Stimulated activated CD8-positive, alpha-beta memory T cell treated with anti-CD3 and anti-CD28 coated beads, Interleukin-7, amount 100 ng/mL, for 4 hours (primary cell): ENCODE measurements at regions not wholly inside any gene's neighbourhood (a gene's known extent, or its start where the extent isn't known, plus 50 kb on each side); places are given as distances from the start of the nearest gene placed in this dataset.

Experiments used
- DNase-seq, 2 donors: peaks; one replicate each; pipeline ENCODE4 v3.0.0-alpha.2; 2020; ENCODE audit warnings: low read depth in 2 of 2

DNA sequence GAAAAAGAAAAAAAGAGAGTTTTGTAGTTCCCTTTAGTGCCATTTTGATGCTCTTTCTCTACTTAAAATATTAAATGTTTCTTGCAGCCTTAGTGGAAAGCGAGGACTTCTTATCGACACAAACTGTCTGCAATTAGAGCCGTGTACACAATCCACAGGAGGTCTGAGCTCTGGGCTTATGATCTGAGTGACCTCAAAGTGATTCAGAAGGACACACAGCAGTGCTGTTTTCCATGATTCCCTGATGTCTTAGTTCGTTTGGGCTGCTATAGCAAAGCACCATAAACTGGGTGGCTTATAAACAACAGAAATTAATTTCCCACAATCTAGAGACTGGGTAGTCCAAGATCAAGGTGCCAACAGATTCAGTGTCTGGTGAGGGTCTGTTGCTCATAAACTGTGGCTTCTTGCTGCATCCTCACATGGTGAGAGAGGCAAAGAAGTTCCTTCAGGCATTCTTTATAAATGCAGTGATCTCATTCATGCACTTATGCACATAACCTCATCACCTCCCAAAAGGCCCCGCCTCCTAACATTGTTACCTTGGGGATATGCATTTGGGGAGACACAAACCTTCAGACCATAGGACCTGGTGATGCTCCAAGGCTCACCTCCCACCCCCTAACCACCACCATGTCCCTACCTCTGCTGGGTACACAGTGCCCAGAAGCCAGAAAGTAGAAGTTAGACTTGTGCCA is 204.5 kb upstream of the GHITM start:
- no peak for DNase-seq

DNA sequence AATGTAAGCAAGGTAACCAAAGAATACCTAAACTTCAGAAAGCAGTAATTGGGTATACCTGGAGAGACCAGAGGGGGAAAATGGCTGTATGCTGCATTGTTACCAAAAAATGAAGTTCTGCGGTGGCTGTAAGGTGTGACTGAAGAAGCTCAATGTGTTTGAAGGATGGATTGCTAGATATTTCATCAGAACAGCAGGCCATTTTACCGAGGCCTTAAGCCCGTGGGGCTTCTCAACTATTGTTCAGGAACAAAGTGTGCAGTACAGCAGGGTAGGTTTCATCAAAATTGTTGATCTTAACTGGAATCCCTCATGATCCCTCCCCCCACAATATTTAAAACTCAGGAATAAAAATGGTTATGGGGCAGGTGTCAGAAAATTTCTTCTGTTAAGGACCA is 204.0 kb upstream of the GHITM start:
- DNase-seq = no peak

DNA sequence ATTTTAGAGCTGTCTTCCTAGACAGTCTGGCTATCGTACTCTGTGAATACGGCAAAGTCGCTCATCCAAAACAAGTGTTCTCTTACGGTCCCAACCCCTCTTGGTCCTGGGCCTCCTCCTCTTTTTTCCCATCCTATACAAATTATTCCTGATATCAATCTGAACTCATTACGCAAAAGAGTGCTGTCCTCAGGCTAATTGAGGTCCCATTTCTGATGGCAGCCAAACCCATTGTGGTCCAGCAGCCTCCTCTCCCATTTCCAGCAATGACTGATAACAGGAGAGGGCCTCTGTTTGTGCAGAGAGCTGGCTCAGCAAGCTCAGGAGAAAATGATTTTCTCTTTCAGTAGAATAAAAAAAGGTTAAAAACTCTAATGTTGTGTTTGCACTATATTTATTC is 203.4 kb upstream of the GHITM start:
- no peak for DNase-seq

DNA sequence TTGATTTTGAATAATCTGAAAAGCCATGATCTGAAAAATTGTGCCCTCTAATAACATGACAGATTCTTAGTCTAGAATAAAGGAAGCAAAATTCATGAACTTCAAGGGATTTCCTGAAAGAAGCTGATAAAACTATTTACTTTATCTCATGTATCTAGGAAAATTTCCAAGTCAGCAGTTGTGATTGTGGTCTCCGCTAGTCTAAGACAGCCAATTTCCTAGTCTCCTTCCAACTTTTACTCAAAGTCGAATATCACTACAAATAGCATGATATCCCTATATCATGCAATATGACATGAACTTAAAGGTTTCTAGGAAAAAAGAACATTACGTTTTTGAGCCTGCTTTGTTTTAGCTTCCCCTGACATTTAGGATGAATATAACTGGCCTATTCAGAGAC is 202.1 kb upstream of the GHITM start:
- no peak for DNase-seq

DNA sequence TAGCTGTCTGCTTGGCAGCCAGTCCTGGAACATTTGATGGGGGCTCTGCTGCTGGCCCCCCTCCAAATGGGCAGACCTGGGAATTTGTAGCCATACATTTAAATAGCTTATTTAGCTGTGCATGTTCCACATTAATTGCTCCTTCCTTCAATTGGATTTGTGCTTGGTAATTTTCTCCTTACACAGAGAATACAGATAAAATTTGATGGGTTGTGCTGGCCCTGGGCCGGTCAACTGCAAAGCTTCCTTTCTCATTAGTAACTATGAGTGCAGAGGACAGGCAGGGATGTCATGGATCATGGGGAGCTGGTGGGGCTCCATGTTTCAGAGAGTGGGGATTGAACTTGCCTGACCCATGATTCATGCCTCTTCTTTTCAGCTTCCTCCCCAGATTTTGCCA is 201.5 kb upstream of the GHITM start:
- DNase-seq = no peak

DNA sequence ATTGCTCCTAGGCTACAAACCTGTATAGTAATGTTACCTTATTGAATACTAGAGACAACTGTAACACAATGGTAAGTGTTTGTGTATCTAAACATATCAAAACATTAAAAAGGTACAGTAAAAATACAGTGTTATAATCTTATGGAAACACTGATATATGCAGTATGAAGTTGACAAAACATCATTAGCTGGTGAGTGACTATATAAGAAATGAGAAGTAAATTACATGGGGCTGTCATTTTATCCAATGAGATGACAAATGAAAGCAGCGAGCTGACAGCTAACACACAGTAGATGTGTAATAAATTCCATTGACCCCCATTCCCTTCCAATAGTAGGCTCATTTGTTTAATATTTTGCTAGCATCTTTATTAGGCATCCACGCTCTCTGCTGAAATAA is 198.1 kb upstream of the GHITM start:
- DNase-seq = no peak

DNA sequence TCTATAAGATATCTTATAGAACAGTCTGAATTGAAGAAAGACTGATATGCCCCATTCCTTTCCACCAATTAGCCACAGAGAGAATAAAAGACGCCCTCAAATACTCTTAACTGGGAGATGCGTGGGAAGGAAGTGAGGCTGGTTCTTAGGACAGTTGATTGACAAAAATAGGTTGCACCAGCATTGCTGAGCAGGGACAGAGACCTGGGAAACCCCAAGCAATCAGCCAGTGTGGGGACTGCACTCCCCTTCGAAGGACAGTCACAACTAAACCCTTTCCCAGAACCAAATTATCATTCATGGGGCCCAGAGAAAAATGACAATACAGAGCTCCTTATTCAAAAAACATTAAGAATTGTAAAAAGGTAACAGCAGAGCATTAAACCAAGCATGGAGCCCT is 196.9 kb upstream of the GHITM start:
- no peak for DNase-seq

DNA sequence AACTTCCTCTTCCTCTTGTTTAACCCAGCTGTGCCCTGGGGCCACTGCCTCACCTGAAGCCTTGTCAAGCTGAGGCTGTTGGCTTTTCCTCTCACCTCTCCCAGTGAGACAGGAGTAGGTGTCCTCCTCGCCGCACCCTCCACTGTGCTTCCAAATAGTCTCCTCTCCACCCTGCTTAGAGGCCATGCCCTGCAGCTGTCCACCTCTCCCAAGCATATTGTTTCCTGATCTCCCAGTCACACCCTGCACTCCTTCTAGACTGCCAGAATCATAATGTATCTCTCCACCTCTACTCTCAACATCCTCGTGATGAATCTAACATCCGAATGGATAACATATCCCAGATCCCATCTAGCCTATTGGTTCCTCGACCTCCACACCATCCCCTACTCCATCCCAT is 196.3 kb upstream of the GHITM start:
- no peak for DNase-seq

DNA sequence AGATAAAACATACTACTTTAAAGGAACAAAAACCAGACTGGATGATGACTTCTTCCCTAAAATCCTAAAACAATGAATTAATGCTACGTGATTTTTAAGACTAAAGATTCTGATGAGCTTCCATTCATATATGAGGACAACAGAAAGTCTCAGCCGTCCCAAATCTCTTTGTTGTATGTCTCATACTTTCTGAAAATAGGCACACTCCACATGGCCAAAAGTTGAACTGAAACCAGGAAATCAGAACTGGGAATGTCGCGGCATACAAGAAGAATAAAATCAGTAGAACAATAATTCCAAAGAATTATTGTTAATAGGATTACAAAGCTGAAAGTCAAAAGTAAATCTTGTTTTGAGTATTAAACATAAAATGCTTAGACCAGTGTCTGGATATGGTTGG is 195.4 kb upstream of the GHITM start:
- DNase-seq = no peak

DNA sequence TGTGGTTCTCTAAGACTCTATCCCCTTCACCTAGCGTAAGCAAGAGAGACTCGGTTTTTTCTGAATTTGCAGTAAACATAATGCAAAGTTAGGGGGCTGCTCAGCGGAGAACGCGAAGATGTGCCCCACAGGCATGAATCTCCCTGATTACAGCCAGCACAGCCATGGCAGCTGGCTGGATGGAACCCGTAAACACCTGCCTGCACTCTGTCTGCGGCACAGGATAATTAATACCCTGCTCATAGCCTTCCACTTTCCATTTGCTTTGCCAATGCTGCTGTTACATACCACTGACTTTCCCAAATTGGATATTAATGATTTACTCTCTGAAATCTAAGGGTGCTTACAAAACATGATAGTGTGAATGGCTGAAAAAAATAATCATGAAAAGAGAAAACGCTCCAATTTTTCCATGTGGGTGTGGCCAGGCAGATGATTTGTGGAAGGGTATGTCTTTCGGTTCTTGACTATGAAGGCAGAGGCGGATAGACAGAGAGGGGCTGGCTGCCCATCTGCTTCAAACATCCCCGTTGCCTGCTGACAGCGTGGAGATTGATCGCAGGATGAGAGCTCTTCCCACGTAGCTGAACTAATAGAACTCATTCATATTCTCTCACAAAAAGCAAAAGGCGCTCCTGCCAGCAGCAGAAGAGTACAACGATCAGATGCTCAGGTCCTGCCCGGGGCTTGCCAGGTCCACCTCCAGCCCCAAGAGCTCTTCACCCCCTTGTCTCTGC is 193.2 kb upstream of the GHITM start:
- DNase-seq = no peak

DNA sequence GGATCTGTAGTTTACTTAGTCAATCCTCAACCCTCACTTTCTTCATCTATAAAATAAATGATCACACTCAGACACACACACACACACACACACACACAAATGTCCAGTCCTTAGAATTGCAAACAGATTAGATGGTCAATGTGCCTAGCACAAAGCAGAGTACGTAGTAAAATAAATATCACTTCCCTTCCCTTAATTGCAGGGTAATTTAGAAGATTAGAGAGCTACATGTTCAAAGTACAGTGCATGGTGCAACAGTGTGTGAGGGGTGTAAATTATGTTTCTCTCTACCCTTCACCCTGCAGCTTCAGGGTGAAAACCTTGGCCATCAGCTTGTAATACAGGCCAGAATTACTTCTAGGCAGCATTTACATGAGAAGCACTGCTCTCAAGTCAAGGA is 187.0 kb upstream of the GHITM start:
- DNase-seq = no peak

DNA sequence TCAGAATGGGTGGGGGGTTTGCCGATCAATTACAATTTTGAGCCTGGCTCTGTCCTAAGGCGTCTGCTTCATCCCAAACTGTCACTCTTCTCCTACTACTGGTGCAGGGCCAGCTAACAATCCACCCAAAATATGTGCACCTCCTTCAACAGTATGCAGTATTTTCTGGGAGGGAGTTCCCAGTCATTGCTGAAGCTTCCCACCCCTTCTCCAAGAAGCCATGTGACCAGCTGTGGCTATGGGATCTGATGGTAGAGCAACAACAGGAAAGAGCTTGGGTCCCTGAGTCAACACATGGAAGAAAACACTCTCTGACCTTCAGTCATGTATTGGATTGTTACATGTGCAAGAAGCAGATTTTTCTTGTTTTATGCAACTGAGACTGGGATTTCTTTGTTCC is 185.7 kb upstream of the GHITM start:
- no peak for DNase-seq

DNA sequence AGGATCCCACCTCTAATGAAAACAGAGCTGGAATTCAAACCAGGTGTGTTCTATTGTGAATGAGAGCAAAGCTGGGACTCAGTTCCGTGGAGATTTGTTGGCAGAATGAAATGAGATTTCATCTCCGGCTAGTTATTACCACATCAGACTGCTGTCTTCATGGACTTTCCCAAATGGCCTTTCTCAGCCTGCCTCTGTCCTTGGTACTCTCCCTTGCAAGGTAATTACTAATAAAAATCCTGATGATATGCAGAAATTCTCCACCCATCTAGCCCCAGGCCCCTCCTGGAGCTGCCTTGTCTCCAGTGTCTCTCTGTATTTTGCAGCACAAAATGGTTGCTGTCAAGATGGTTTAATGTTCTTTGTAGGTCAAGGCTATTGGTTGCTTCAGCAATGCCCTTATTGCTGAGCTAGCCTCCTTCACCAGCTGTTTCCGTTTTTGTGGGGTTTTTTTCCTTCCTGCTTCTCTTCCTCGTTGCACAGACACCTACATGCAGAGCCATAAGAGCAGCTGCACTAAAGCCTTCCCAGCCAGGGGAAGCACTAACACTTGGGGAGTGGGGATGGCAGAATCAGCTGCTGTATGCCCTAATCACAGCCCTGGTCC is 185.0 kb upstream of the GHITM start:
- DNase-seq = no peak

DNA sequence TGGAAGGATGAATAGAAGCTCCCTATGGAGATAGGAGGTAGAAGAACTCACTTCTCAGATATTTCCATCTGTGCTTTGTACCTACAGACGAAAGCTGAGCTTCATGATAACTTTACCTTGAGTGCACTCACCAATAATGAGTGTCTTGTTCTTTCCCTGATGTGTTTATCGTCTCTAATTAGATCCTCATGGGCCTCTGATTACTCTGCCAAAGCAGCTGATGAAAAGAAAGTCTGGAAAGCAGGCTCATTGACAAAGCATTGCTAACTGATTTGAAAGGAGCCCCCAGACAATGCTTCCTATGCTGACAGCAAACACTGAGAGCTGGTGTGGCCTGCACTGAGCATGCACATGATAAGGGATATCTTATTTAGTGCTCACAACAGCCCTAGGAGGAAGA is 183.9 kb upstream of the GHITM start:
- DNase-seq = no peak

DNA sequence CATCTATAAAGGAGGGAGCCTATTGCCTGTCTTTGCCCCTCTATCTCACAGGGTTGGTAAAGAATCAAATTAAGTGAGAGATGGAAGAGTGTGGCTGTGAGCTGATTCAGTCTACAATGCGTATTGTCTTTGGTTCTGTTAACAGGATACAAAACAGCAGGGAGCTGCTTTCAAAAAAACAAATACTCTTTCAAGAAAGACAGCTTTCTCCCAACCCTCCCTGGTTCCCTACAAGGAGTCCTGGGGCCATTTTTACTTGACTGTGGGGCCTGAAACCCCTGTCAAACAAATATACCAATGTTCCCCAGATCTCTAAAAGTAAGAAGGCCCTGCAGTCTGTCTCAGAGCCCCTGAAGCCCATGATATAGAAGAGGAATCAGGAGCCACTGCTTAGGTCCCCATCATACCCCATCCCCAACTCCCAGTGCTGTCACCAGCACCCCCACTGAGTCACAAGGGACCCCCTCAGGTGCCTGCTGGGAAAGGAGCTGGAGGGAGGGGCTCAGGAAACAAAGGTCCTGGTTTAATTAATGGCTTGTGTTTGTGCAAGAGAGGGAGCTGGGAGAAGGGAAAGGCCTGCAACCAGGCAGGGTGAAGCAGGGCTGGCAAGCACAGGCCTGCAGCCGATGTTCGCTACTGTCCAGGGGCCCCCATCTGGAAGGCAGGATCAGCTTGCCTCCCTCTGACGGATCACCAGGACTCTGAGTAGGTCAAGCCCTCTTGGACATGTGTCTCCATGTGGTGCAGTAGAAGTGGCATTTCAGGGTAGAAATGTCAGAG is 182.0 kb upstream of the GHITM start:
- DNase-seq = no peak

DNA sequence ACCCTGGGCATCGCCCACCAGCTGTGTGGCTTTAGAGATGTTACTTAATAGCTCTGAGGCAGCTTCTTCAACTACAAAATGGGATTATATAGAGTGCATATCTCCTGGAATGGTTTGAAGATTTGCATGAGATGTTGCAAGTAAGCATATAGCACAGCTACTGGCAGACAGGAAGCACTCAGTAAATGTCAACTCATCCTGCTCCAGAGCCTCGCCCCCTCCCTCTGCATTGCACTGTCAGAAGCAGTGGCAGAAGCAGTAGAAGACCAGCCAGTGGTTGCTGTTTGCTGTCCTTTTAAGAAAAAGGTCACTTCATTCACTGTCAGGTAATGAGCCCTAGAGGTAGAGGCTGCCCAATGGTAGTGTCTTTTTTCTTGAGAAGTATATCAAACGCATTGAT is 180.0 kb upstream of the GHITM start:
- no peak for DNase-seq

DNA sequence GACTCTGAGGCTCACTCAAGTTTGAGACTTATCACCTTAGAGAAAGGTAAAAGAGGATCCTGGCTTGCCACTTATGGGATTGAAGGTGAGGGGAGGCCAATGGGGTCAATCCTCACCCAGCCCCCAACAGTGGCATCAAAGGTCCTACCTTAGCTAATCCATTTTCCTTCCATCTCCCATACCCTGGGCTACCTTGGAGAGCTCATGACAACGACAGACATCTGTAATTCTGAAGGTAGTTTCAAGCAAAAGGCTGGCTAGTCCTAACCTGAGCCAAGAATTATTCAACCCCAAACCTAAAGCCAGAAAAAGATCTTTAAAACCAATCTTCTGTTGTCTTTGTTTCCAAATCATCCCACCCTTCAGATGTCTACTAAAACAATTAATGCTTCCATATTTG is 179.2 kb upstream of the GHITM start:
- no peak for DNase-seq

DNA sequence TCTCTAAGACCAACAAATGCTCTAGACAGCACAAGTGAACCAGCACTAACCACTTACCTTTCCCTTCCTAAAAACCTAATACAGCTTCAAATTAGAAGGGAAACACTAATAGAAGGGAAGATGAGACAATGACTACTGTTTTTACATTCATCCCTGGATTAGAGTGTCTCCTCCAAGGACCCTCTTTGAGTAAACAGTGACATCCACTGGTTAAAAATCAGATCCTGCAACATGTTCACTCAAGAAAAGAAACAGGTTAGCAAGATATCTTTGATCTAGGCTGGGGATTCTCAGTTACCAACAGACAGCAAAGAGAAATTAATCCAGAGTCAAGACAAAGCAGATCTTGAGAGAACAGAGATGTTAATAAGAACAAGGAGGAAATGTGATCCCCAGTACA is 177.7 kb upstream of the GHITM start:
- no peak for DNase-seq

DNA sequence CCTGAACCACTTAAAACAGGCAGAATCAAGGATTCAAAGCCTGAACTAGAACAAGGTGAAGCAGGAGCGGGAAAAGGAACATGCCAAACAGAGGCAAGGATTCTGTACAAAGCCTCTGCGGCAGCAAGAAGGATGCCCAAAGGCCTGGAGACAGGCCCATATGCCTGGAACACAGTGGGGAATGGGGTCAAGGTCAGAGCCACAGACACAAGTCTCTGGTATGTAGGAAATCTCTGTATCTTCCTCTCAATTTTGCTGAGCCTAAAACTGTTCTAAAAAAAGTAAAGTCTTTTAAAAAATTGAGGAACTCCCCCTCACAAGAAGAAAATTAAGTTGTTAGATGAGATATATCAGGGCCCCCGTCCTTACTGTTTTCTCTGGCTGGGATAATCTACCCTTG is 175.9 kb upstream of the GHITM start:
- DNase-seq = no peak

DNA sequence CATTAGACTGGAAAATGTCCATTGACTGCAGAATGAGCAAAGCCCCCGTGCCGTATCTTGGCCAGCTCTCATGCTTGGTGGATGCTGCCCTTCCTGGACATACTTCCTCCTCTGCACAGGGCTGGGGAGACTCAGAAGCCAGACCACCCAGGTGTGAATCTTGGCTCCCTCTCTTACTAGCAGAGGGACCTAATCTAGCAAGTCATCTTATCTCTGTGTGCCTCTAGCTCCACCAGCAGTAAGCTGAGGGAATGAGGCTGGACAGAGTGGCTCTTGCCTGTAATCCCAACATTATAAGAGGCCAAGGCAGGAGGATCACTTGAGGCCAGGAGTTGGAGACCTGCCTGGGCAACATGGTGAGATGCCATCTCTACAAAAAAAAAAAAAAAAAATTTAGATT is 173.8 kb upstream of the GHITM start:
- DNase-seq = no peak

DNA sequence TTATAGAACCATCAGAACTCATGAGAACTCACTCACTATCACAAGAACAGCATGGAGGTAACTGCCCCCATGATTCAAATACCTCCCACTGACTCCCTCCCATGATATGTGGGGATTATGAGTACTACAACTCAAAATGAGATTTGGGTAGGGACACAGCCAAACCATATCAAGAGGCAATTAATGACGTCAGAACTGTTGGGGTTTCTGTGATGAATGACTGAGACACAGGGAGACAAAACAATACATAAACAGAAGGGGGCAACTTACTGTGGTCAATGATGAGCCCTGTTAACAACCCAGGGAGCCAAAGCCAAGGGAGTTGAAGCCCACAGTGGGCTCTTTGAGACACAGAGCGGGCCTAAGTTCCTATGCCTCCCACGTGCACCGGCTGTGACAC is 171.3 kb upstream of the GHITM start:
- no peak for DNase-seq

DNA sequence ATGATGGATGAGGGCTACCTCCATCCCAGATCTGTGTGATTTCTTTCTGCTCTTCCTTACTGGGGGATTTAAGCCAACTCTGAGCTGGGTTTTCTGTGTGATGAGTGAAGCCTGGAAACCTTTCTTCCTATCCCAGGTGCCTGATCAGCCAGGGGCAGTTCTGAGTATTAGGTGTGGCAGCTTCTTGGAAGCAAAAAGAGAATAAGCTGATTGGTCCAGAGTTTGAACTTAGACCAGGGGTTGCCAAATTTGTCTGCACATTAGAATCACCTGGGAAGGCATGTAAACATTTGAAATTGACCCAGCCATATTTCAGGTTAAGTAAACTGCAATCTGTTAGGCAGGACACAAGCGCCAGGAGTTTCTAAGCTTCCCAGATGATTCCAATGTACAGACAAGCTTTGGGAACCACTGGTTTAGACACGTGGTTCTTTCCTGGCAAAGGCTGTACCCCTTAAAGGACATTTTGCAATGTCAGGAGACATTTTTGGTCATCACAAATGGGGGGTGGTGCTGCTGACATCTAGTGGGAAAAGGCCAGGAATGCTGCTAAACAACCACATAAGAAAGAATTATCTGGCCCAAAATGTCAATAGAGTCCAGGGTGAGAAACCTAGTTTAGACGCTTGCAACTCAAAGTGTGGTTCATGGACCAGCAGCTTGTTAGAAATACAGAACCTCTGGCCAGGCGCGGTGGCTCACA is 160.5 kb upstream of the GHITM start:
- DNase-seq = no peak
